H9 (cell line): ENCODE measurements at regions not wholly inside any gene's neighbourhood (a gene's known extent, or its start where the extent isn't known, plus 50 kb on each side); places are given as distances from the start of the nearest gene placed in this dataset.

Experiments used
- DNase-seq: peaks from one replicate; pipeline ENCODE4 v3.0.0-alpha.2; 2017
- H2AFZ ChIP-seq: one replicate; pipeline ENCODE4 v1.6.1; 2013; ENCODE audit warnings: mild to moderate bottlenecking, low read length, control low read depth, moderate library complexity
- H2AK5ac ChIP-seq: 2 replicates; pipeline ENCODE4 v1.6.1; 2013; ENCODE audit warnings: low read length, control low read depth, mixed read lengths; ENCODE audit not compliant: insufficient read length
- H2BK120ac ChIP-seq: one replicate; pipeline ENCODE4 v1.6.1; 2013; ENCODE audit warnings: low read depth, mild to moderate bottlenecking, low read length, control low read depth, inconsistent platforms; ENCODE audit not compliant: poor library complexity, severe bottlenecking
- H2BK12ac ChIP-seq: 2 replicates; pipeline ENCODE4 v1.6.1; 2013; ENCODE audit warnings: low read length, control low read depth, mixed read lengths, low read depth; ENCODE audit not compliant: insufficient read length
- H2BK15ac ChIP-seq: 2 replicates; pipeline ENCODE4 v1.6.1; 2013; ENCODE audit warnings: low read depth, low read length, control low read depth
- H2BK20ac ChIP-seq: one replicate; pipeline ENCODE4 v1.6.1; 2013; ENCODE audit warnings: low read depth, mild to moderate bottlenecking, low read length, control low read depth, inconsistent platforms; ENCODE audit not compliant: poor library complexity, severe bottlenecking
- H2BK5ac ChIP-seq: 2 replicates; pipeline ENCODE4 v1.6.1; 2013; ENCODE audit warnings: low read length, control low read depth, mixed read lengths; ENCODE audit not compliant: insufficient read length
- H3K14ac ChIP-seq: 2 replicates; pipeline ENCODE4 v1.6.1; 2013; ENCODE audit warnings: low read length, control low read depth; ENCODE audit not compliant: insufficient read depth
- H3K18ac ChIP-seq: 2 replicates; pipeline ENCODE4 v1.6.1; 2013; ENCODE audit warnings: low read depth, mild to moderate bottlenecking, mixed read lengths, low read length, control low read depth; ENCODE audit not compliant: insufficient read length
- H3K23ac ChIP-seq: 2 replicates; pipeline ENCODE4 v1.6.1; 2013; ENCODE audit warnings: low read length, control low read depth, mixed read lengths, low read depth; ENCODE audit not compliant: insufficient read length
- H3K23me2 ChIP-seq: 2 replicates; pipeline ENCODE4 v1.6.1; 2013; ENCODE audit warnings: low read depth, mild to moderate bottlenecking, mixed read lengths, low read length, control low read depth; ENCODE audit not compliant: insufficient read length, poor library complexity, severe bottlenecking
- H3K27ac ChIP-seq: 2 replicates; pipeline ENCODE4 v1.5.1; 2013; ENCODE audit warnings: low read length, control low read depth, mixed read lengths, low read depth; ENCODE audit not compliant: insufficient read length
- H3K27me3 ChIP-seq: 2 replicates; pipeline ENCODE4 v1.6.1; 2013; ENCODE audit warnings: low read length, control low read depth, inconsistent platforms; ENCODE audit not compliant: insufficient read depth
- H3K4ac ChIP-seq: 2 replicates; pipeline ENCODE4 v1.6.1; 2013; ENCODE audit warnings: low read depth, mild to moderate bottlenecking, control low read depth, inconsistent platforms, low read length, moderate library complexity
- H3K4me1 ChIP-seq: 2 replicates; pipeline ENCODE4 v1.6.1; 2013; ENCODE audit warnings: low read length, control low read depth, inconsistent platforms; ENCODE audit not compliant: insufficient read depth
- H3K4me2 ChIP-seq: 2 replicates; pipeline ENCODE4 v1.6.1; 2013; ENCODE audit warnings: low read length, control low read depth, mixed read lengths; ENCODE audit not compliant: insufficient read length, insufficient read depth
- H3K56ac ChIP-seq: 2 replicates; pipeline ENCODE4 v1.6.1; 2013; ENCODE audit warnings: low read depth, mild to moderate bottlenecking, mixed read lengths, low read length, control low read depth; ENCODE audit not compliant: insufficient read length
- H3K79me1 ChIP-seq: 2 replicates; pipeline ENCODE4 v1.6.1; 2013; ENCODE audit warnings: low read depth, mild to moderate bottlenecking, moderate library complexity, low read length, control low read depth, inconsistent platforms; ENCODE audit not compliant: insufficient read depth, poor library complexity, severe bottlenecking
- H3K79me2 ChIP-seq: 2 replicates; pipeline ENCODE4 v1.6.1; 2013; ENCODE audit warnings: low read length, control low read depth, inconsistent platforms; ENCODE audit not compliant: insufficient read depth
- H3K9ac ChIP-seq: 2 replicates; pipeline ENCODE4 v1.6.1; 2013; ENCODE audit warnings: low read length, control low read depth, mixed read lengths; ENCODE audit not compliant: insufficient read length; ENCODE audit errors: extremely low read depth
- H3K9me3 ChIP-seq: one replicate; pipeline ENCODE4 v1.6.1; 2013; ENCODE audit warnings: low read depth, low read length, inconsistent platforms; ENCODE audit not compliant: control insufficient read depth
- H3T11ph ChIP-seq: one replicate; pipeline ENCODE4 v1.6.1; 2013; ENCODE audit warnings: mild to moderate bottlenecking, low read length, control low read depth, inconsistent platforms
- H4K20me1 ChIP-seq: one replicate; pipeline ENCODE4 v1.6.1; 2013; ENCODE audit not compliant: control insufficient read depth, insufficient read length, insufficient read depth
- H4K5ac ChIP-seq: 2 replicates; pipeline ENCODE4 v1.6.1; 2013; ENCODE audit warnings: low read depth, mild to moderate bottlenecking, mixed read lengths, low read length, control low read depth; ENCODE audit not compliant: insufficient read length
- H4K8ac ChIP-seq: replicated peaks from 2 replicates; pipeline ENCODE4 v1.6.1; 2013; ENCODE audit warnings: low read length, control low read depth, mixed read lengths, low read depth; ENCODE audit not compliant: insufficient read length
- H4K91ac ChIP-seq: 2 replicates; pipeline ENCODE4 v1.6.1; 2013; ENCODE audit warnings: low read depth, mild to moderate bottlenecking, moderate library complexity, mixed read lengths, low read length, control low read depth; ENCODE audit not compliant: insufficient read length
- H3K27ac Mint-ChIP-seq, 3 experiments: 2 replicates in 2 of 3; 3 replicates in 1 of 3; pipeline ENCODE4 v1.8.0; 2020 to 2021; ENCODE audit warnings: mixed read lengths in 3 of 3, mild to moderate bottlenecking in 1 of 3, moderate library complexity in 1 of 3
- H3K27me3 Mint-ChIP-seq: 2 replicates; pipeline ENCODE4 v1.8.0; 2021; ENCODE audit warnings: low read depth, mild to moderate bottlenecking, moderate library complexity, mixed read lengths
- H3K36me3 Mint-ChIP-seq, 3 experiments: 2 replicates in 2 of 3; 3 replicates in 1 of 3; pipeline ENCODE4 v1.8.0; 2020 to 2021; ENCODE audit warnings: low read depth in 3 of 3, mixed read lengths in 3 of 3; ENCODE audit not compliant: insufficient read depth in 1 of 3
- H3K4me1 Mint-ChIP-seq, 2 experiments: 2 replicates each; pipeline ENCODE4 v1.8.0; 2020; ENCODE audit warnings: mixed read lengths in 2 of 2
- H3K4me3 Mint-ChIP-seq, 2 experiments: 2 replicates in 1 of 2; 3 replicates in 1 of 2; pipeline ENCODE4 v1.8.0; 2020 to 2021; ENCODE audit warnings: mild to moderate bottlenecking in 2 of 2, mixed read lengths in 2 of 2, moderate library complexity in 1 of 2
- H3K9me3 Mint-ChIP-seq, 2 experiments: 2 replicates in 1 of 2; 3 replicates in 1 of 2; pipeline ENCODE4 v1.8.0; 2020; ENCODE audit warnings: mild to moderate bottlenecking in 2 of 2, mixed read lengths in 2 of 2, moderate library complexity in 1 of 2
- CTCF ChIP-seq: fragments of 200-600 bp; sonication (generic); conservative IDR thresholded peaks from 3 replicates; pipeline ENCODE4 v1.8.0; 2021; ENCODE audit warnings: antibody characterized with exemption, mild to moderate bottlenecking
- WGBS: extraction: QIAGEN DNeasy Blood & Tissue Kit; methylation state at CpG from one replicate; pipeline ENCODE4 v1.1.7; 2013; ENCODE audit warnings: missing lambda C conversion rate, low lambda C conversion rate, mixed read lengths; ENCODE audit not compliant: insufficient read length; ENCODE audit errors: extremely low coverage; 5-methylcytosine and 5-hydroxymethylcytosine counted together

- H3K18ac ChIP-seq, result no peak overlapping the region
- no peak overlapping the region for H2BK12ac ChIP-seq
- H3K79me2 ChIP-seq, result no peaks in the 10 kb centered on the region
- no peak for TF ChIP-seq CTCF
- no peaks in the 10 kb centered on the region; the same call in 1 of the 2 replicates for H3K4me1 ChIP-seq
- no peak overlapping the region for H2AK5ac ChIP-seq
- peaks cover 5 to 12% of the 10 kb centered on the region in 2 experiments for H3K4me1 Mint-ChIP-seq
- no peak overlapping the region for H4K5ac ChIP-seq
- H3T11ph ChIP-seq, result no peak overlapping the region
- WGBS, result no CpG with 5 or more reads among the region's 4 CpGs
- no peak overlapping the region for H4K91ac ChIP-seq
- no peaks in the 10 kb centered on the region for H3K9me3 Mint-ChIP-seq
- no peak overlapping the region for H2AFZ ChIP-seq
- H3K4me2 ChIP-seq, result no peak overlapping the region
- H3K9ac ChIP-seq, result no peak overlapping the region
- no peak overlapping the region for H3K4me3 Mint-ChIP-seq
- H3K27me3 Mint-ChIP-seq, result peaks cover 5% of the 10 kb centered on the region
- H3K4ac ChIP-seq, result no peak overlapping the region
- H3K23me2 ChIP-seq, result no peaks in the 10 kb centered on the region
- peak overlapping the region; percentile 62 for H2BK20ac ChIP-seq
- H2BK120ac ChIP-seq, result no peak overlapping the region
- H2BK15ac ChIP-seq, result no peak overlapping the region
- no peaks in the 10 kb centered on the region for H3K27me3 ChIP-seq
- H3K9me3 ChIP-seq, result no peaks in the 10 kb centered on the region
- H3K56ac ChIP-seq, result no peak overlapping the region
- H3K14ac ChIP-seq, result no peak overlapping the region
- no peak overlapping the region for H2BK5ac ChIP-seq
- H3K36me3 Mint-ChIP-seq, result no peaks in the 10 kb centered on the region
- H4K20me1 ChIP-seq, result no peaks in the 10 kb centered on the region
- DNase-seq, result no peak
- no peak overlapping the region for H4K8ac ChIP-seq
- H3K79me1 ChIP-seq, result no peaks in the 10 kb centered on the region
- H3K27ac Mint-ChIP-seq, result no peak overlapping the region
- H3K23ac ChIP-seq, result no peak overlapping the region
- H3K27ac ChIP-seq, result no peak overlapping the region
These were observed 602.4 kb downstream of the METTL4 start for GRCh38 chr18:1968801-1969498.
